Left ventricle myocardium inferior (tissue), 1 donor: ENCODE measurements at regions not wholly inside any gene's neighbourhood (a gene's known extent, or its start where the extent isn't known, plus 50 kb on each side); places are given as distances from the start of the nearest gene placed in this dataset.
A peak's percentile ranks its signal among the peaks of the same experiment; 100 is the strongest.

Experiments
- DNase-seq: peaks from one replicate; pipeline ENCODE4 v3.0.0-alpha.2; 2020
- H3K27ac ChIP-seq: fragments of 200-600 bp; replicated peaks from 2 replicates; pipeline ENCODE4 v1.8.0; 2021
- H3K27me3 ChIP-seq: fragments of 200-600 bp; 2 replicates; pipeline ENCODE4 v1.8.0; 2021; ENCODE audit warnings: low read depth
- H3K36me3 ChIP-seq: fragments of 200-600 bp; 2 replicates; pipeline ENCODE4 v1.8.0; 2021
- H3K4me1 ChIP-seq: fragments of 200-600 bp; 2 replicates; pipeline ENCODE4 v1.8.0; 2021
- H3K4me3 ChIP-seq: fragments of 200-600 bp; 2 replicates; pipeline ENCODE4 v1.8.0; 2021; ENCODE audit warnings: mild to moderate bottlenecking, moderate library complexity
- H3K9me3 ChIP-seq: fragments of 200-600 bp; replicated peaks from 2 replicates; pipeline ENCODE4 v1.8.0; 2021
- CTCF ChIP-seq: fragments of 200-600 bp; IDR thresholded peaks from 2 replicates; pipeline ENCODE4 v1.8.0; 2021; ENCODE audit warnings: antibody characterized with exemption, mild to moderate bottlenecking, borderline replicate concordance
- intact Hi-C: fragments of 100-400 bp; cut with micrococcal nuclease; formaldehyde crosslinking; loops from one replicate; pipeline ENCODE4 v1.11.0; 2022
- donor health status: DM: no; HTN: yes; CAD: no; lungs with severe emphysema.

GRCh38 chr7:115306586-115306985, 384.7 kb downstream of the MDFIC start:
- Histone ChIP-seq H3K27me3 (no peaks in the 10 kb centered on the region), H3K36me3 (no peaks in the 10 kb centered on the region), H3K4me3 (no peak overlapping the region), H3K27ac (no peak overlapping the region), H3K9me3 (no peaks in the 10 kb centered on the region), H3K4me1 (no peaks in the 10 kb centered on the region)
- no peak for DNase-seq
- intact Hi-C loops: no loop called here
- TF ChIP-seq CTCF: no peak

GRCh38 chr7:115300231-115300870, 378.5 kb downstream of the MDFIC start:
- intact Hi-C loops: no loop called here
- H3K36me3 ChIP-seq: no peaks in the 10 kb centered on the region
- no peaks in the 10 kb centered on the region for H3K4me1 ChIP-seq
- no peak overlapping the region for H3K27ac ChIP-seq
- H3K27me3 ChIP-seq: no peaks in the 10 kb centered on the region
- TF ChIP-seq CTCF: no peak
- no peaks in the 10 kb centered on the region for H3K9me3 ChIP-seq
- no peak overlapping the region for H3K4me3 ChIP-seq
- no peak for DNase-seq

GRCh38 chr7:115299397-115300037, 377.6 kb downstream of the MDFIC start:
- no peaks in the 10 kb centered on the region for H3K9me3 ChIP-seq
- intact Hi-C loops: no loop called here

GRCh38 chr7:115297656-115298055, 375.8 kb downstream of the MDFIC start:
- Histone ChIP-seq H3K27me3 (no peaks in the 10 kb centered on the region), H3K9me3 (no peaks in the 10 kb centered on the region), H3K27ac (no peak overlapping the region), H3K36me3 (no peaks in the 10 kb centered on the region), H3K4me3 (no peak overlapping the region), H3K4me1 (no peaks in the 10 kb centered on the region)
- peak; percentile 10 for DNase-seq
- no peak for TF ChIP-seq CTCF
- intact Hi-C loops: no loop called here

More at GRCh38 chr7:115299397-115300037, 377.6 kb downstream of the MDFIC start:
- no peak for TF ChIP-seq CTCF
- Histone ChIP-seq H3K27me3 (no peaks in the 10 kb centered on the region), H3K4me3 (no peak overlapping the region), H3K27ac (no peak overlapping the region), H3K36me3 (no peaks in the 10 kb centered on the region), H3K4me1 (no peaks in the 10 kb centered on the region)
- DNase-seq: no peak

GRCh38 chr7:115293628-115294240, 371.8 kb downstream of the MDFIC start:
- Histone ChIP-seq H3K4me1 (no peaks in the 10 kb centered on the region), H3K9me3 (no peaks in the 10 kb centered on the region), H3K36me3 (no peaks in the 10 kb centered on the region), H3K27me3 (no peaks in the 10 kb centered on the region), H3K27ac (no peak overlapping the region), H3K4me3 (no peak overlapping the region)
- DNase-seq: no peak
- intact Hi-C loops: no loop called here
- no peak for TF ChIP-seq CTCF
